Uterus (tissue), 3 donors: ENCODE measurements at regions not wholly inside any gene's neighbourhood (a gene's known extent, or its start where the extent isn't known, plus 50 kb on each side); places are given as distances from the start of the nearest gene placed in this dataset.
A peak's percentile ranks its signal among the peaks of the same experiment; 100 is the strongest.

Source experiments
- DNase-seq, 2 donors: peaks; one replicate each; pipeline ENCODE4 v3.0.0-alpha.2; 2019 to 2020
- H3K27ac ChIP-seq, 2 donors: fragments of 200-600 bp; sonication (generic); 1 replicate in 1 of 2; 2 replicates in 1 of 2; pipeline ENCODE4 v1.5.1; 2016 to 2018
- H3K27me3 ChIP-seq, 2 donors: fragments of 200-600 bp; sonication (generic); one replicate each; pipeline ENCODE4 v1.5.1; 2018 to 2019; ENCODE audit warnings: control low read depth in 1 of 2
- H3K36me3 ChIP-seq, 2 donors: fragments of 200-600 bp; sonication (generic); one replicate each; pipeline ENCODE4 v1.5.1; 2019; ENCODE audit warnings: control low read depth in 1 of 2
- H3K4me1 ChIP-seq, 2 donors: fragments of 200-600 bp; sonication (generic); one replicate each; pipeline ENCODE4 v1.5.1; 2018 to 2019; ENCODE audit warnings: control low read depth in 1 of 2
- H3K4me3 ChIP-seq, 2 donors: fragments of 200-600 bp; sonication (generic); 1 replicate in 1 of 2; 2 replicates in 1 of 2; pipeline ENCODE4 v1.5.1; 2018 to 2019; ENCODE audit warnings: mild to moderate bottlenecking in 1 of 2
- H3K9me3 ChIP-seq, 2 donors: fragments of 200-600 bp; sonication (generic); one replicate each; pipeline ENCODE4 v1.5.1; 2019; ENCODE audit warnings: control low read depth in 1 of 2
- CTCF ChIP-seq, 4 experiments: fragments of 200-600 bp in 2 of 4; fragments of 450-650 bp in 2 of 4; sonication (generic) in 2 of 4; IDR thresholded peaks; one replicate each; pipeline ENCODE4 v1.5.1; 2016 to 2019; ENCODE audit warnings: antibody characterized with exemption in 4 of 4, mild to moderate bottlenecking in 2 of 4, moderate library complexity in 1 of 4
- POLR2A ChIP-seq, 2 donors: fragments of 450-650 bp; IDR thresholded peaks; one replicate each; pipeline ENCODE4 v1.6.1; 2016; ENCODE audit warnings: antibody characterized with exemption in 2 of 2, mild to moderate bottlenecking in 1 of 2, moderate library complexity in 1 of 2
- intact Hi-C: fragments of 100-400 bp; cut with DNase I; formaldehyde crosslinking; loops from one replicate; pipeline ENCODE4 v1.15.1; 2023; ENCODE audit warnings: low total_unique reads
- donor health status: DM: yes; HTN: yes; CAD: no.

- intact Hi-C loops: no loop called here
- Histone ChIP-seq H3K9me3 (no peaks in the 10 kb centered on the region), H3K4me1 (no peaks in the 10 kb centered on the region), H3K27me3 (no peaks in the 10 kb centered on the region), H3K36me3 (no peaks in the 10 kb centered on the region), H3K4me3 (no peak overlapping the region), H3K27ac (no peak overlapping the region)
- TF ChIP-seq CTCF (IDR thresholded peaks at IDR 0.05) (no peak), POLR2A (IDR thresholded peaks at IDR 0.05) (no peak)
- no peak for DNase-seq
Observed at GRCh38 chr14:104278214-104278534, 139.8 kb downstream of the KIF26A start.

GRCh38 chr14:104280085-104280901 lies 141.9 kb downstream of the KIF26A start:
- Histone ChIP-seq H3K4me1 (no peaks in the 10 kb centered on the region), H3K4me3 (no peak overlapping the region), H3K27ac (no peak overlapping the region), H3K9me3 (no peaks in the 10 kb centered on the region), H3K36me3 (no peaks in the 10 kb centered on the region), H3K27me3 (no peaks in the 10 kb centered on the region)
- no peak for TF ChIP-seq POLR2A (IDR thresholded peaks at IDR 0.05)
- no peak for TF ChIP-seq CTCF (IDR thresholded peaks at IDR 0.05)
- peak; percentile 3 to 10 for DNase-seq
- intact Hi-C loops: no loop called here

- intact Hi-C loops: no loop called here
- Histone ChIP-seq H3K27me3 (no peaks in the 10 kb centered on the region), H3K9me3 (no peaks in the 10 kb centered on the region), H3K27ac (no peak overlapping the region), H3K4me3 (no peak overlapping the region), H3K4me1 (no peaks in the 10 kb centered on the region), H3K36me3 (no peaks in the 10 kb centered on the region)
- TF ChIP-seq POLR2A (IDR thresholded peaks at IDR 0.05): no peak
- no peak for TF ChIP-seq CTCF (IDR thresholded peaks at IDR 0.05)
- peak; percentile 4 to 9 for DNase-seq
Observed at GRCh38 chr14:104280902-104281767, 142.7 kb downstream of the KIF26A start.

GRCh38 chr14:104281768-104282301 lies 143.4 kb downstream of the KIF26A start:
- Histone ChIP-seq H3K36me3 (no peaks in the 10 kb centered on the region), H3K4me1 (no peaks in the 10 kb centered on the region), H3K9me3 (no peaks in the 10 kb centered on the region), H3K4me3 (no peak overlapping the region), H3K27ac (no peak overlapping the region), H3K27me3 (no peaks in the 10 kb centered on the region)
- peak; percentile 4 to 6 for DNase-seq
- intact Hi-C loops: no loop called here
- TF ChIP-seq CTCF (IDR thresholded peaks at IDR 0.05) (no peak), POLR2A (IDR thresholded peaks at IDR 0.05) (no peak)
